Liver (tissue), 3 donors: ENCODE measurements at regions not wholly inside any gene's neighbourhood (a gene's known extent, or its start where the extent isn't known, plus 50 kb on each side); places are given as distances from the start of the nearest gene placed in this dataset.

Experiments
- GABPA ChIP-seq, 2 donors: IDR thresholded peaks in 1 of 2; conservative IDR thresholded peaks in 1 of 2; 2 replicates each; pipeline ENCODE4 v1.6.1; 2016; ENCODE audit warnings: antibody characterized with exemption in 2 of 2, mild to moderate bottlenecking in 1 of 2, moderate library complexity in 1 of 2
- RAD21 ChIP-seq, 2 donors: IDR thresholded peaks; 2 replicates each; pipeline ENCODE4 v1.6.1; 2016; ENCODE audit warnings: antibody characterized with exemption in 2 of 2, mild to moderate bottlenecking in 2 of 2
- TF ChIP-seq, protein P1 (sequence below): fragments of 150-350 bp; IDR thresholded peaks from 2 replicates; pipeline ENCODE4 v1.5.1; 2017; ENCODE audit warnings: improper control_type of control experiment, low read depth, low read length; ENCODE audit not compliant: missing input control
- TF ChIP-seq, protein P2 (sequence below): IDR thresholded peaks from 2 replicates; pipeline ENCODE4 v1.6.1; 2016; ENCODE audit warnings: antibody characterized with exemption, mild to moderate bottlenecking
- donor health status: healthy.
- donor health status: healthy.

DNA sequence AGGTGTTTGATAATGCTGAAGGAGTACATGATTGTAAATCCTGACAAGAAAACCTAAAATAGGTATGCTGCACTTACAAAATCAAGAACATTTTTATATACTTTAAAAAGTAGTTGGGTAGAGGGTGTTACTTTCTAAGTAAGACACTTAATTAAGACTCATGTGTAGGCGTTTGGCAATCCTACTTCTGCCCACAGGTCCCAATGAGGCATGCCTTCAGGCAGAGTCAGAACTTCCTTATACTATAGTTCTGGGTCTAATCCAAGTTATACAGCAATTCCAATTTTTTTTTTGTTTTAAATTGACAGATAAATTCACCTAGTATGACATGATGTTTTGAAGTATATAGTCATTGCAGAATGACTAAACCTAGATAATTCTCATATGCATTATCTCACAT is 1188.5 kb upstream of the PHF14 start:
- TF ChIP-seq RAD21 (IDR thresholded peaks at IDR 0.05), result no peak
- TF ChIP-seq, protein P1, sequence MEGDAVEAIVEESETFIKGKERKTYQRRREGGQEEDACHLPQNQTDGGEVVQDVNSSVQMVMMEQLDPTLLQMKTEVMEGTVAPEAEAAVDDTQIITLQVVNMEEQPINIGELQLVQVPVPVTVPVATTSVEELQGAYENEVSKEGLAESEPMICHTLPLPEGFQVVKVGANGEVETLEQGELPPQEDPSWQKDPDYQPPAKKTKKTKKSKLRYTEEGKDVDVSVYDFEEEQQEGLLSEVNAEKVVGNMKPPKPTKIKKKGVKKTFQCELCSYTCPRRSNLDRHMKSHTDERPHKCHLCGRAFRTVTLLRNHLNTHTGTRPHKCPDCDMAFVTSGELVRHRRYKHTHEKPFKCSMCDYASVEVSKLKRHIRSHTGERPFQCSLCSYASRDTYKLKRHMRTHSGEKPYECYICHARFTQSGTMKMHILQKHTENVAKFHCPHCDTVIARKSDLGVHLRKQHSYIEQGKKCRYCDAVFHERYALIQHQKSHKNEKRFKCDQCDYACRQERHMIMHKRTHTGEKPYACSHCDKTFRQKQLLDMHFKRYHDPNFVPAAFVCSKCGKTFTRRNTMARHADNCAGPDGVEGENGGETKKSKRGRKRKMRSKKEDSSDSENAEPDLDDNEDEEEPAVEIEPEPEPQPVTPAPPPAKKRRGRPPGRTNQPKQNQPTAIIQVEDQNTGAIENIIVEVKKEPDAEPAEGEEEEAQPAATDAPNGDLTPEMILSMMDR, result no peak
- TF ChIP-seq, protein P2, sequence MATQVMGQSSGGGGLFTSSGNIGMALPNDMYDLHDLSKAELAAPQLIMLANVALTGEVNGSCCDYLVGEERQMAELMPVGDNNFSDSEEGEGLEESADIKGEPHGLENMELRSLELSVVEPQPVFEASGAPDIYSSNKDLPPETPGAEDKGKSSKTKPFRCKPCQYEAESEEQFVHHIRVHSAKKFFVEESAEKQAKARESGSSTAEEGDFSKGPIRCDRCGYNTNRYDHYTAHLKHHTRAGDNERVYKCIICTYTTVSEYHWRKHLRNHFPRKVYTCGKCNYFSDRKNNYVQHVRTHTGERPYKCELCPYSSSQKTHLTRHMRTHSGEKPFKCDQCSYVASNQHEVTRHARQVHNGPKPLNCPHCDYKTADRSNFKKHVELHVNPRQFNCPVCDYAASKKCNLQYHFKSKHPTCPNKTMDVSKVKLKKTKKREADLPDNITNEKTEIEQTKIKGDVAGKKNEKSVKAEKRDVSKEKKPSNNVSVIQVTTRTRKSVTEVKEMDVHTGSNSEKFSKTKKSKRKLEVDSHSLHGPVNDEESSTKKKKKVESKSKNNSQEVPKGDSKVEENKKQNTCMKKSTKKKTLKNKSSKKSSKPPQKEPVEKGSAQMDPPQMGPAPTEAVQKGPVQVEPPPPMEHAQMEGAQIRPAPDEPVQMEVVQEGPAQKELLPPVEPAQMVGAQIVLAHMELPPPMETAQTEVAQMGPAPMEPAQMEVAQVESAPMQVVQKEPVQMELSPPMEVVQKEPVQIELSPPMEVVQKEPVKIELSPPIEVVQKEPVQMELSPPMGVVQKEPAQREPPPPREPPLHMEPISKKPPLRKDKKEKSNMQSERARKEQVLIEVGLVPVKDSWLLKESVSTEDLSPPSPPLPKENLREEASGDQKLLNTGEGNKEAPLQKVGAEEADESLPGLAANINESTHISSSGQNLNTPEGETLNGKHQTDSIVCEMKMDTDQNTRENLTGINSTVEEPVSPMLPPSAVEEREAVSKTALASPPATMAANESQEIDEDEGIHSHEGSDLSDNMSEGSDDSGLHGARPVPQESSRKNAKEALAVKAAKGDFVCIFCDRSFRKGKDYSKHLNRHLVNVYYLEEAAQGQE, result no peak
- TF ChIP-seq GABPA (IDR thresholded peaks at IDR 0.05 in 1 of 2, conservative IDR thresholded peaks at IDR 0.05 in 1 of 2), result no peak
